HCT116 (cell line): ENCODE measurements at regions not wholly inside any gene's neighbourhood (a gene's known extent, or its start where the extent isn't known, plus 50 kb on each side); places are given as distances from the start of the nearest gene placed in this dataset.

Source experiments
- ATAC-seq: fragments of 200-7000 bp; cut with Tn5 transposase; 2 replicates; pipeline ENCODE4 v1.9.1; 2020; ENCODE audit warnings: mild to moderate bottlenecking, moderate library complexity
- BruUV-seq: library from RNA; stranded (reverse); fragments of 400-500 nt; replicated peaks from 2 replicates; lab custom pipeline; 2021; lab: Mats Ljungman, UMichigan
- CTCF ChIA-PET: fragments of 300-600 bp; sonication (Branson Sonifier 250); formaldehyde crosslinking; loops from one replicate; lab custom pipeline; 2021; ENCODE audit warnings: antibody characterized with exemption; lab: Charles Lee
- POLR2A ChIA-PET: fragments of 300-600, 350-600 bp; sonication (Branson Sonifier 250); formaldehyde crosslinking; loops from one replicate; lab custom pipeline; 2021; ENCODE audit warnings: antibody characterized with exemption; lab: Charles Lee
- RAD21 ChIA-PET, 2 experiments: fragments of 300-600 bp; sonication (Branson Sonifier 250); formaldehyde crosslinking; loops; one replicate each; lab custom pipeline; 2023; ENCODE audit warnings: low total read pairs in 2 of 2; ENCODE audit not compliant: uncharacterized antibody in 2 of 2, unreplicated experiment in 2 of 2, low non-redundant PET in 1 of 2; lab: Charles Lee
- DNase-seq: peaks from one replicate; pipeline ENCODE4 v3.0.0-alpha.2; 2010; ENCODE audit warnings: low read depth, low spot score
- H2AFZ ChIP-seq: fragments of 200-600 bp; shearing (Covaris generic), sonication (generic); 2 replicates; pipeline ENCODE4 v1.6.1; 2017; ENCODE audit warnings: low read depth, mixed run types, mixed read lengths, antibody characterized with exemption, low read length; ENCODE audit not compliant: poor library complexity, severe bottlenecking
- H3K27ac ChIP-seq: 2 replicates; pipeline ENCODE4 v1.5.1; 2012; ENCODE audit warnings: low read depth, low read length
- H3K27me3 ChIP-seq: fragments of 200-600 bp; sonication (generic); 2 replicates; pipeline ENCODE4 v1.6.1; 2016; ENCODE audit warnings: mixed run types, low read length, mixed read lengths; ENCODE audit not compliant: insufficient read depth
- H3K36me3 ChIP-seq, 2 experiments: fragments of 200-500 bp in 1 of 2; fragments of 200-600 bp in 1 of 2; sonication (Bioruptor generic) in 1 of 2; sonication (generic) in 1 of 2; 2 replicates each; pipeline versions ENCODE4 v1.5.1 to v1.6.1; 2014 to 2016; ENCODE audit warnings: low read length in 2 of 2, inconsistent platforms in 1 of 2, mixed read lengths in 1 of 2, mixed run types in 1 of 2; ENCODE audit not compliant: insufficient read depth in 2 of 2, control insufficient read depth in 1 of 2
- H3K4me1 ChIP-seq, 2 experiments: fragments of 200-600 bp in 1 of 2; sonication (generic) in 1 of 2; 2 replicates each; pipeline versions ENCODE4 v1.5.1 to v1.6.1; 2012 to 2017; ENCODE audit warnings: low read length in 2 of 2, inconsistent platforms in 1 of 2, mild to moderate bottlenecking in 1 of 2, mixed read lengths in 1 of 2, mixed run types in 1 of 2, moderate library complexity in 1 of 2; ENCODE audit not compliant: insufficient read depth in 2 of 2, control insufficient read depth in 1 of 2
- H3K4me2 ChIP-seq: fragments of 200-600 bp; sonication (generic); 2 replicates; pipeline ENCODE4 v1.6.1; 2017; ENCODE audit warnings: mixed run types, low read length, mixed read lengths
- H3K4me3 ChIP-seq, 2 experiments: fragments of 200-600 bp in 1 of 2; sonication (generic) in 1 of 2; replicated peaks in 1 of 2; 2 replicates each; pipeline ENCODE4 v1.5.1; 2011 to 2016; ENCODE audit warnings: low read length in 2 of 2, control low read depth in 1 of 2, low read depth in 1 of 2, mild to moderate bottlenecking in 1 of 2, mixed read lengths in 1 of 2, mixed run types in 1 of 2
- H3K79me2 ChIP-seq: fragments of 200-600 bp; sonication (generic); 2 replicates; pipeline ENCODE4 v1.6.1; 2017; ENCODE audit warnings: mild to moderate bottlenecking, mixed run types, low read length, moderate library complexity, mixed read lengths; ENCODE audit not compliant: insufficient read depth
- H3K9ac ChIP-seq: fragments of 200-600 bp; sonication (generic); 2 replicates; pipeline ENCODE4 v1.6.1; 2016; ENCODE audit warnings: low read length, mixed read lengths
- H3K9me2 ChIP-seq: fragments of 200-600 bp; sonication (generic), shearing (Covaris generic); 2 replicates; pipeline ENCODE4 v1.6.1; 2017; ENCODE audit warnings: mixed run types, mild to moderate bottlenecking, moderate library complexity; ENCODE audit not compliant: insufficient read depth
- H3K9me3 ChIP-seq, 2 experiments: fragments of 200-500 bp in 1 of 2; fragments of 200-600 bp in 1 of 2; sonication (Bioruptor generic) in 1 of 2; sonication (generic) in 1 of 2; 2 replicates each; pipeline ENCODE4 v1.6.1; 2014 to 2017; ENCODE audit warnings: low read length in 2 of 2, mixed read lengths in 2 of 2, inconsistent platforms in 1 of 2, low read depth in 1 of 2, mild to moderate bottlenecking in 1 of 2, mixed run types in 1 of 2, moderate library complexity in 1 of 2; ENCODE audit not compliant: control insufficient read depth in 1 of 2, insufficient read depth in 1 of 2
- H4K20me1 ChIP-seq: fragments of 200-600 bp; sonication (generic), shearing (Covaris generic); 2 replicates; pipeline ENCODE4 v1.6.1; 2017; ENCODE audit warnings: mixed run types, mild to moderate bottlenecking, moderate library complexity; ENCODE audit not compliant: insufficient read depth
- CBX3 ChIP-seq: IDR thresholded peaks from 2 replicates; pipeline ENCODE4 v1.6.1; 2012; ENCODE audit warnings: low read depth
- CEBPB ChIP-seq: IDR thresholded peaks from 2 replicates; pipeline ENCODE4 v1.6.1; 2012; ENCODE audit warnings: low read depth
- EGR1 ChIP-seq: IDR thresholded peaks from 2 replicates; pipeline ENCODE4 v1.6.1; 2012; ENCODE audit warnings: low read depth
- EZH2 ChIP-seq: fragments of 200-600 bp; sonication (generic); IDR thresholded peaks from 2 replicates; pipeline ENCODE4 v1.6.1; 2017; ENCODE audit warnings: antibody characterized with exemption, mixed run types
- EZH2phosphoT487 ChIP-seq: fragments of 200-600 bp; IDR thresholded peaks from 2 replicates; pipeline ENCODE4 v1.6.1; 2018; ENCODE audit warnings: antibody characterized with exemption, borderline replicate concordance
- FOSL1 ChIP-seq: IDR thresholded peaks from 2 replicates; pipeline ENCODE4 v1.6.1; 2012; ENCODE audit warnings: low read depth
- JUND ChIP-seq: IDR thresholded peaks from 2 replicates; pipeline ENCODE4 v1.6.1; 2012
- POLR2A ChIP-seq: IDR thresholded peaks from 2 replicates; pipeline ENCODE4 v1.7.0; 2011; ENCODE audit warnings: borderline replicate concordance; ENCODE audit not compliant: insufficient read depth, insufficient read length; ENCODE audit errors: extremely low read depth
- POLR2AphosphoS5 ChIP-seq: IDR thresholded peaks from 2 replicates; pipeline ENCODE4 v1.6.1; 2011; ENCODE audit warnings: mild to moderate bottlenecking, low read depth, low read length, moderate library complexity
- RAD21 ChIP-seq: IDR thresholded peaks from 2 replicates; pipeline ENCODE4 v1.6.1; 2012; ENCODE audit warnings: low read depth, mild to moderate bottlenecking
- SIN3A ChIP-seq: IDR thresholded peaks from 2 replicates; pipeline ENCODE4 v1.6.1; 2012; ENCODE audit warnings: low read depth
- SP1 ChIP-seq: IDR thresholded peaks from 2 replicates; pipeline ENCODE4 v1.6.1; 2012; ENCODE audit warnings: low read depth
- SRF ChIP-seq: IDR thresholded peaks from 2 replicates; pipeline ENCODE4 v1.6.1; 2012; ENCODE audit warnings: low read depth
- TCF7L2 ChIP-seq: IDR thresholded peaks from 2 replicates; pipeline ENCODE4 v1.7.0; 2011; ENCODE audit warnings: borderline replicate concordance, inconsistent platforms; ENCODE audit not compliant: insufficient read depth, insufficient read length; ENCODE audit errors: extremely low read depth
- ZNF274 ChIP-seq: fragments of 200-500 bp; sonication (Bioruptor generic); IDR thresholded peaks from 2 replicates; pipeline ENCODE4 v1.6.1; 2014; ENCODE audit warnings: mild to moderate bottlenecking, low read depth, low read length, inconsistent platforms
- intact Hi-C: fragments of 100-400 bp; cut with micrococcal nuclease; formaldehyde crosslinking; loops from 2 replicates; pipeline ENCODE4 v1.10.0; 2022
- TF ChIP-seq, protein P1 (sequence below): IDR thresholded peaks from 2 replicates; pipeline ENCODE4 v1.6.1; 2012
- TF ChIP-seq, protein P2 (sequence below), 3 experiments: fragments of 200-600 bp in 1 of 3; sonication (generic) in 1 of 3; IDR thresholded peaks in 2 of 3; conservative IDR thresholded peaks in 1 of 3; 2 replicates each; pipeline ENCODE4 v1.5.1; 2012 to 2017; ENCODE audit warnings: low read depth in 2 of 3, low read length in 2 of 3, antibody characterized with exemption in 1 of 3, borderline replicate concordance in 1 of 3, control low read depth in 1 of 3, mild to moderate bottlenecking in 1 of 3, mixed read lengths in 1 of 3, mixed run types in 1 of 3, moderate library complexity in 1 of 3; ENCODE audit not compliant: insufficient read depth in 1 of 3
- TF ChIP-seq, protein P3 (sequence below): IDR thresholded peaks from 2 replicates; pipeline ENCODE4 v1.6.1; 2012; ENCODE audit warnings: low read depth

DNA sequence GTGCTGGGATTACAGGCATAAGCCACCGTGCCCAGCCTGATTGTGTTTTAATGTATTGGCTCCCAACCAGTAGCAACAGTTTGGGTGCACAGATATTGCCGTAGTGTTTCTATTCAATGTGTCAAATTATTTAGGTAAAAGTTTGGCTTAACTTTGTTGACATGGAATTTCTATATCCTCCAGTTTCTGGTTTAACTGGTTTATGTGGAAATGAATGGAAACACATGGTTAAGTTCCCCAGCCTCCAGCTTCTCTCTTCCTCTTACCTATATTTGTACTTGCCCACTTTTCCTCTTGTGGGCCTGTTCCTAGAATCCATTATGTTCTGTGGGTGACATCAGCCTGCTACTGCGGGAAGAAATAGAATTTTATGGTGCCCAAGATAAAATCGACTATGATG lies 53.9 kb upstream of the ESR1 start:
- Histone ChIP-seq H3K4me1 (no peaks in the 10 kb centered on the region), H3K79me2 (no peaks in the 10 kb centered on the region), H4K20me1 (no peaks in the 10 kb centered on the region), H3K9me3 (no peaks in the 10 kb centered on the region), H3K9me2 (no peaks in the 10 kb centered on the region), H3K27ac (no peak overlapping the region), H2AFZ (no peak overlapping the region), H3K36me3 (no peaks in the 10 kb centered on the region), H3K27me3 (no peaks in the 10 kb centered on the region), H3K4me3 (no peak overlapping the region), H3K4me2 (no peak overlapping the region), H3K9ac (no peak overlapping the region)
- ChIA-PET POLR2A (no interaction called here), RAD21 (no interaction called here), CTCF (no interaction called here)
- intact Hi-C loops: no loop called here
- TF ChIP-seq SP1 (no peak), POLR2AphosphoS5 (no peak), EGR1 (no peak), SRF (no peak), FOSL1 (no peak), CBX3 (no peak), CEBPB (no peak), JUND (no peak), ZNF274 (no peak), EZH2phosphoT487 (no peak), EZH2 (no peak), TCF7L2 (no peak), RAD21 (no peak), SIN3A (no peak), POLR2A (no peak)
- TF ChIP-seq, protein P1, sequence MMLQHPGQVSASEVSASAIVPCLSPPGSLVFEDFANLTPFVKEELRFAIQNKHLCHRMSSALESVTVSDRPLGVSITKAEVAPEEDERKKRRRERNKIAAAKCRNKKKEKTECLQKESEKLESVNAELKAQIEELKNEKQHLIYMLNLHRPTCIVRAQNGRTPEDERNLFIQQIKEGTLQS: no peak
- TF ChIP-seq, protein P2, sequence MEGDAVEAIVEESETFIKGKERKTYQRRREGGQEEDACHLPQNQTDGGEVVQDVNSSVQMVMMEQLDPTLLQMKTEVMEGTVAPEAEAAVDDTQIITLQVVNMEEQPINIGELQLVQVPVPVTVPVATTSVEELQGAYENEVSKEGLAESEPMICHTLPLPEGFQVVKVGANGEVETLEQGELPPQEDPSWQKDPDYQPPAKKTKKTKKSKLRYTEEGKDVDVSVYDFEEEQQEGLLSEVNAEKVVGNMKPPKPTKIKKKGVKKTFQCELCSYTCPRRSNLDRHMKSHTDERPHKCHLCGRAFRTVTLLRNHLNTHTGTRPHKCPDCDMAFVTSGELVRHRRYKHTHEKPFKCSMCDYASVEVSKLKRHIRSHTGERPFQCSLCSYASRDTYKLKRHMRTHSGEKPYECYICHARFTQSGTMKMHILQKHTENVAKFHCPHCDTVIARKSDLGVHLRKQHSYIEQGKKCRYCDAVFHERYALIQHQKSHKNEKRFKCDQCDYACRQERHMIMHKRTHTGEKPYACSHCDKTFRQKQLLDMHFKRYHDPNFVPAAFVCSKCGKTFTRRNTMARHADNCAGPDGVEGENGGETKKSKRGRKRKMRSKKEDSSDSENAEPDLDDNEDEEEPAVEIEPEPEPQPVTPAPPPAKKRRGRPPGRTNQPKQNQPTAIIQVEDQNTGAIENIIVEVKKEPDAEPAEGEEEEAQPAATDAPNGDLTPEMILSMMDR (IDR thresholded peaks at IDR 0.05 in 2 of 3, conservative IDR thresholded peaks at IDR 0.05 in 1 of 3; ENCODE audit: borderline replicate concordance in 1 of 3, insufficient read depth in 1 of 3, low read depth in 2 of 3, low read length in 2 of 3): no peak
- TF ChIP-seq, protein P3, sequence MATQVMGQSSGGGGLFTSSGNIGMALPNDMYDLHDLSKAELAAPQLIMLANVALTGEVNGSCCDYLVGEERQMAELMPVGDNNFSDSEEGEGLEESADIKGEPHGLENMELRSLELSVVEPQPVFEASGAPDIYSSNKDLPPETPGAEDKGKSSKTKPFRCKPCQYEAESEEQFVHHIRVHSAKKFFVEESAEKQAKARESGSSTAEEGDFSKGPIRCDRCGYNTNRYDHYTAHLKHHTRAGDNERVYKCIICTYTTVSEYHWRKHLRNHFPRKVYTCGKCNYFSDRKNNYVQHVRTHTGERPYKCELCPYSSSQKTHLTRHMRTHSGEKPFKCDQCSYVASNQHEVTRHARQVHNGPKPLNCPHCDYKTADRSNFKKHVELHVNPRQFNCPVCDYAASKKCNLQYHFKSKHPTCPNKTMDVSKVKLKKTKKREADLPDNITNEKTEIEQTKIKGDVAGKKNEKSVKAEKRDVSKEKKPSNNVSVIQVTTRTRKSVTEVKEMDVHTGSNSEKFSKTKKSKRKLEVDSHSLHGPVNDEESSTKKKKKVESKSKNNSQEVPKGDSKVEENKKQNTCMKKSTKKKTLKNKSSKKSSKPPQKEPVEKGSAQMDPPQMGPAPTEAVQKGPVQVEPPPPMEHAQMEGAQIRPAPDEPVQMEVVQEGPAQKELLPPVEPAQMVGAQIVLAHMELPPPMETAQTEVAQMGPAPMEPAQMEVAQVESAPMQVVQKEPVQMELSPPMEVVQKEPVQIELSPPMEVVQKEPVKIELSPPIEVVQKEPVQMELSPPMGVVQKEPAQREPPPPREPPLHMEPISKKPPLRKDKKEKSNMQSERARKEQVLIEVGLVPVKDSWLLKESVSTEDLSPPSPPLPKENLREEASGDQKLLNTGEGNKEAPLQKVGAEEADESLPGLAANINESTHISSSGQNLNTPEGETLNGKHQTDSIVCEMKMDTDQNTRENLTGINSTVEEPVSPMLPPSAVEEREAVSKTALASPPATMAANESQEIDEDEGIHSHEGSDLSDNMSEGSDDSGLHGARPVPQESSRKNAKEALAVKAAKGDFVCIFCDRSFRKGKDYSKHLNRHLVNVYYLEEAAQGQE: no peak
- no TSS peak for BruUV-seq
- DNase-seq (no peak), ATAC-seq (no peak)
